ENCODE measurements at regions not wholly inside any gene's neighbourhood (a gene's known extent, or its start where the extent isn't known, plus 50 kb on each side); places are given as distances from the start of the nearest gene placed in this dataset.

- peaks cover 0 to 17% (median 11%) of the 10 kb centered on the region in 10 experiments; a peak in 14 of 20 replicates for H3K4me1 ChIP-seq
- no peak overlapping the region for H3K27ac ChIP-seq
- TF ChIP-seq Cebpa-rat (IDR thresholded peaks at IDR 0.05) = no peak
- H3K4me3 ChIP-seq = no peak overlapping the region
- no peaks in the 10 kb centered on the region for H3K36me3 ChIP-seq
- H3K9ac ChIP-seq = no peak overlapping the region
- no peaks in the 10 kb centered on the region for H3K27me3 ChIP-seq
- no peaks in the 10 kb centered on the region for H4K20me1 ChIP-seq
- no peak overlapping the region for H3K4me2 ChIP-seq
- H3K9me3 ChIP-seq (replicated peaks in 1 of 11) = peaks cover 6 to 14% (median 8%) of the 10 kb centered on the region in 11 experiments; a peak in 20 of 22 replicates
Observed at GRCh38 chr5:74098941-74099340, 472.9 kb downstream of the ARHGEF28 start.

GRCh38 chr5:74098456-74098855, 472.5 kb downstream of the ARHGEF28 start:
- Histone ChIP-seq H3K4me2 (no peak overlapping the region), H3K4me3 (no peak overlapping the region), H4K20me1 (no peaks in the 10 kb centered on the region), H3K36me3 (no peaks in the 10 kb centered on the region), H3K27me3 (no peaks in the 10 kb centered on the region), H3K9me3 (replicated peaks in 1 of 11) (peaks cover 6 to 11% (median 8%) of the 10 kb centered on the region in 11 experiments; a peak in 20 of 22 replicates), H3K27ac (no peak overlapping the region), H3K4me1 (peaks cover 0 to 17% (median 11%) of the 10 kb centered on the region in 10 experiments; a peak in 14 of 20 replicates), H3K9ac (no peak overlapping the region)
- no peak for TF ChIP-seq Cebpa-rat (IDR thresholded peaks at IDR 0.05)

GRCh38 chr5:74096325-74096724, 470.3 kb downstream of the ARHGEF28 start:
- Histone ChIP-seq H3K27ac (no peak overlapping the region), H3K4me2 (no peak overlapping the region), H4K20me1 (no peaks in the 10 kb centered on the region), H3K9me3 (replicated peaks in 1 of 11) (peaks cover 6 to 11% (median 8%) of the 10 kb centered on the region in 11 experiments; a peak in 20 of 22 replicates), H3K9ac (no peak overlapping the region), H3K36me3 (no peaks in the 10 kb centered on the region), H3K4me3 (no peak overlapping the region), H3K4me1 (peaks cover 0 to 12% (median 10%) of the 10 kb centered on the region in 10 experiments; a peak in 14 of 20 replicates), H3K27me3 (no peaks in the 10 kb centered on the region)
- no peak for TF ChIP-seq Cebpa-rat (IDR thresholded peaks at IDR 0.05)

GRCh38 chr5:74095871-74096270, 469.9 kb downstream of the ARHGEF28 start:
- Histone ChIP-seq H3K27me3 (no peaks in the 10 kb centered on the region), H3K4me3 (no peak overlapping the region), H3K9ac (no peak overlapping the region), H3K9me3 (replicated peaks in 1 of 11) (peaks cover 6 to 11% (median 8%) of the 10 kb centered on the region in 11 experiments; a peak in 20 of 22 replicates), H3K36me3 (no peaks in the 10 kb centered on the region), H4K20me1 (no peaks in the 10 kb centered on the region), H3K4me1 (peaks cover 0 to 7% (median 6%) of the 10 kb centered on the region in 10 experiments; a peak in 14 of 20 replicates), H3K27ac (no peak overlapping the region), H3K4me2 (no peak overlapping the region)
- no peak for TF ChIP-seq Cebpa-rat (IDR thresholded peaks at IDR 0.05)

- no peak for TF ChIP-seq Cebpa-rat (IDR thresholded peaks at IDR 0.05)
- no peaks in the 10 kb centered on the region for H4K20me1 ChIP-seq
- peaks cover 5 to 9% (median 6%) of the 10 kb centered on the region in 11 experiments; a peak in 20 of 22 replicates for H3K9me3 ChIP-seq (replicated peaks in 1 of 11)
- no peaks in the 10 kb centered on the region for H3K27me3 ChIP-seq
- no peak overlapping the region for H3K27ac ChIP-seq
- no peak overlapping the region for H3K9ac ChIP-seq
- H3K4me3 ChIP-seq = no peak overlapping the region
- no peak overlapping the region for H3K4me2 ChIP-seq
- no peaks in the 10 kb centered on the region for H3K4me1 ChIP-seq
- no peaks in the 10 kb centered on the region for H3K36me3 ChIP-seq
Observed at GRCh38 chr5:74094782-74095108, 468.7 kb downstream of the ARHGEF28 start.

- Histone ChIP-seq H3K27me3 (no peaks in the 10 kb centered on the region), H3K9me3 (replicated peaks in 1 of 11) (peaks cover 0 to 4% (median 1%) of the 10 kb centered on the region in 11 experiments; a peak in 15 of 22 replicates), H3K4me3 (no peak overlapping the region), H3K27ac (no peak overlapping the region), H4K20me1 (no peaks in the 10 kb centered on the region), H3K4me2 (no peak overlapping the region), H3K9ac (no peak overlapping the region), H3K36me3 (no peaks in the 10 kb centered on the region), H3K4me1 (no peaks in the 10 kb centered on the region)
- no peak for TF ChIP-seq Cebpa-rat (IDR thresholded peaks at IDR 0.05)
Observed at GRCh38 chr5:74094096-74094781, 468.2 kb downstream of the ARHGEF28 start.

GRCh38 chr5:74093561-74093960, 467.6 kb downstream of the ARHGEF28 start:
- H3K36me3 ChIP-seq = no peaks in the 10 kb centered on the region
- no peaks in the 10 kb centered on the region for H3K4me1 ChIP-seq
- H3K9me3 ChIP-seq (replicated peaks in 1 of 11) = no peaks in the 10 kb centered on the region
- no peak overlapping the region for H3K4me2 ChIP-seq
- no peaks in the 10 kb centered on the region for H4K20me1 ChIP-seq
- no peak overlapping the region for H3K4me3 ChIP-seq
- TF ChIP-seq Cebpa-rat (IDR thresholded peaks at IDR 0.05) = no peak
- H3K27me3 ChIP-seq = no peaks in the 10 kb centered on the region
- H3K27ac ChIP-seq = no peak overlapping the region
- H3K9ac ChIP-seq = no peak overlapping the region

GRCh38 chr5:74092766-74093165, 466.8 kb downstream of the ARHGEF28 start:
- H4K20me1 ChIP-seq = no peaks in the 10 kb centered on the region
- H3K4me2 ChIP-seq = no peak overlapping the region
- H3K4me3 ChIP-seq = no peak overlapping the region
- no peaks in the 10 kb centered on the region for H3K27me3 ChIP-seq
- H3K9ac ChIP-seq = no peak overlapping the region
- H3K27ac ChIP-seq = no peak overlapping the region
- H3K4me1 ChIP-seq = no peaks in the 10 kb centered on the region
- H3K36me3 ChIP-seq = no peaks in the 10 kb centered on the region
- H3K9me3 ChIP-seq (replicated peaks in 1 of 11) = no peaks in the 10 kb centered on the region
- TF ChIP-seq Cebpa-rat (IDR thresholded peaks at IDR 0.05) = no peak

GRCh38 chr5:74085782-74086181, 459.8 kb downstream of the ARHGEF28 start:
- Histone ChIP-seq H3K9me3 (replicated peaks in 1 of 11) (no peaks in the 10 kb centered on the region), H3K27me3 (no peaks in the 10 kb centered on the region), H3K9ac (no peak overlapping the region), H3K27ac (no peak overlapping the region), H3K4me3 (no peak overlapping the region), H3K4me1 (no peaks in the 10 kb centered on the region), H3K36me3 (no peaks in the 10 kb centered on the region), H3K4me2 (no peak overlapping the region), H4K20me1 (no peaks in the 10 kb centered on the region)
- no peak for TF ChIP-seq Cebpa-rat (IDR thresholded peaks at IDR 0.05)

- no peaks in the 10 kb centered on the region for H4K20me1 ChIP-seq
Observed at GRCh38 chr5:74085186-74085585, 459.2 kb downstream of the ARHGEF28 start.

More at GRCh38 chr5:74085186-74085585, 459.2 kb downstream of the ARHGEF28 start:
- no peak overlapping the region for H3K4me2 ChIP-seq
- H3K9ac ChIP-seq = no peak overlapping the region
- H3K9me3 ChIP-seq (replicated peaks in 1 of 11) = no peaks in the 10 kb centered on the region
- no peaks in the 10 kb centered on the region for H3K36me3 ChIP-seq
- no peak overlapping the region for H3K27ac ChIP-seq
- H3K4me1 ChIP-seq = no peaks in the 10 kb centered on the region
- no peaks in the 10 kb centered on the region for H3K27me3 ChIP-seq
- H3K4me3 ChIP-seq = no peak overlapping the region
- TF ChIP-seq Cebpa-rat (IDR thresholded peaks at IDR 0.05) = no peak
